GM12873 (cell line): ENCODE measurements at regions not wholly inside any gene's neighbourhood (a gene's known extent, or its start where the extent isn't known, plus 50 kb on each side); places are given as distances from the start of the nearest gene placed in this dataset.

Experiments
- TF ChIP-seq, protein P1 (sequence below): IDR thresholded peaks from 2 replicates; pipeline ENCODE4 v1.5.1; 2012; ENCODE audit warnings: low read depth, mild to moderate bottlenecking, moderate library complexity, low read length, control low read depth; ENCODE audit not compliant: insufficient read depth; ENCODE audit errors: missing control alignments

GRCh38 chr13:86841264-86841663 is 829.9 kb upstream of the SLITRK5 start:
- TF ChIP-seq, protein P1, sequence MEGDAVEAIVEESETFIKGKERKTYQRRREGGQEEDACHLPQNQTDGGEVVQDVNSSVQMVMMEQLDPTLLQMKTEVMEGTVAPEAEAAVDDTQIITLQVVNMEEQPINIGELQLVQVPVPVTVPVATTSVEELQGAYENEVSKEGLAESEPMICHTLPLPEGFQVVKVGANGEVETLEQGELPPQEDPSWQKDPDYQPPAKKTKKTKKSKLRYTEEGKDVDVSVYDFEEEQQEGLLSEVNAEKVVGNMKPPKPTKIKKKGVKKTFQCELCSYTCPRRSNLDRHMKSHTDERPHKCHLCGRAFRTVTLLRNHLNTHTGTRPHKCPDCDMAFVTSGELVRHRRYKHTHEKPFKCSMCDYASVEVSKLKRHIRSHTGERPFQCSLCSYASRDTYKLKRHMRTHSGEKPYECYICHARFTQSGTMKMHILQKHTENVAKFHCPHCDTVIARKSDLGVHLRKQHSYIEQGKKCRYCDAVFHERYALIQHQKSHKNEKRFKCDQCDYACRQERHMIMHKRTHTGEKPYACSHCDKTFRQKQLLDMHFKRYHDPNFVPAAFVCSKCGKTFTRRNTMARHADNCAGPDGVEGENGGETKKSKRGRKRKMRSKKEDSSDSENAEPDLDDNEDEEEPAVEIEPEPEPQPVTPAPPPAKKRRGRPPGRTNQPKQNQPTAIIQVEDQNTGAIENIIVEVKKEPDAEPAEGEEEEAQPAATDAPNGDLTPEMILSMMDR: no peak

DNA sequence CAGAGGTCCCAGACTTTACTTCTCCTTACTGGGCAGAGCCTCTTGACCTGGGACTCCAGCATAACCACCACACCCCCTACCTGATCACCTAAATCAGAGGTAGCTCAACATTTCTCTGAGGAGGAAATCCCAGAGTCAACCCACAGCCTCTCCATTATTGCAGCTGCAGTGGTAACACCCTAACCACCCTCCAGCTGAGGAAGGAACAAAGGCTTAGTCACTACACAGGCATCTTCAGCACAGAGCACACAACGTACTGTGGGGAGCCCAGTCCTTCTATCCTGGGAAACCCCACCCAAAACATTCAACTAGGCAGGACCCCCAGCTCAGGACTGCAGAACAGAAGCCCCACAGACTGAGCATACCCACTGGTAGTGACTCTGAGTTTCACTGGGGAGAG is 824.7 kb upstream of the SLITRK5 start:
- TF ChIP-seq, protein P1: no peak

GRCh38 chr13:86848716-86849115 is 822.5 kb upstream of the SLITRK5 start:
- TF ChIP-seq, protein P1: no peak

DNA sequence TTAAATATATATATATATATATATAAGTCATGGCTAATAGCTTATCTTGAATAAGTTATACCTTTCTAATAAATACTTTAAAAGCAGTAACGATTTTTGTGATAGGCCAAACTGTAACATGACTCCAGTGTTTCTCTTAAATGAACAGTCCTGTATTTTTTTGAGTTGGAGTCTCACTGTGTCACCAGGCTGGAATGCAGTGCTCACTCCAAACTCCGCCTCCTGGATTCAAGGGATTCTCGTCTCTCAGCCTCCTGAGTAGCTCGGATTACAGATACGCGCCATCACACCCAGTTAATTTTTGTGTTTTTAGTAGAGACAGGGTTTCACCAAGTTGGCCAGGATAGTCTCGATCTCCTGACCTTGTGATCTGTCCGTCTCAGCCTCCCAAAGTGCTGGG is 814.2 kb upstream of the SLITRK5 start:
- TF ChIP-seq, protein P1: no peak

DNA sequence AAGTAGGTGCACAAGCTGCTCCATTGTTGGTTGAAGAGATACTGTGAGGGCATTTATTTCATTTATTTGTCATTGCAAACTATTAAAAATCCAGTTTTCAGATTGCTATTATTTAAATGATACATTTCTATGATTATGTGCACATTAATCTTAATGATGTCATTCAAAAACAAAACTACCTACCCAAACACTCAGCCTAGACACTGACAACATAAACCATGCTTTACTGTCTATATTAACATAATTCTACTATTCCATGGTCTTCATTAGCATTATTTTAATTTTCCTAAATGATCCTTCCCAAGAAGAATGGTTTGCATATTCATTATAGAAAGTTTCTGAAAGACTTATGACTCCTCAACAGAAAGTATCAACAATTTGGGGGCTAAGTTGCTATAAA is 813.0 kb upstream of the SLITRK5 start:
- TF ChIP-seq, protein P1: no peak

DNA sequence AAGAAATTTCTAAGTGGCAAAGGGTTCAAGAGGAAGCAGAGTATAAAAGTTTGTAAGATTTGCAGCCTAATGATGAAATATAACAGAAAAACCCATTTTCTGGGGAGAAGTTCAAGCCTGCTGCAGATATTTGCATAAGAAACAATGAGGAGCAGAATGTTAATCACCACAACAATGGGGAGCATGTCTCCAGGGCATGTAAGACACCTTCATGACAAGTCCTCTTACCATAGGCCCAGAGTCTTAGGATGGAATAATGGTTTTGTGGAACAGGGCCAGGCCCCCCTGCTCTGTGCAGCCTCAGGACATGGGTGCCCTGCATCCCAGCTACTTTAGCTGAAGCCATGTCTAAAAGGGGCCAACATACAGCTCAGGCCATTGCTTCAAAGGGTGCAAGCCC is 809.0 kb upstream of the SLITRK5 start:
- TF ChIP-seq, protein P1: no peak

- TF ChIP-seq, protein P1: no peak
These were observed 806.8 kb upstream of the SLITRK5 start for GRCh38 chr13:86864376-86864775.
